ENCODE measurements at regions not wholly inside any gene's neighbourhood (a gene's known extent, or its start where the extent isn't known, plus 50 kb on each side); places are given as distances from the start of the nearest gene placed in this dataset.

DNA sequence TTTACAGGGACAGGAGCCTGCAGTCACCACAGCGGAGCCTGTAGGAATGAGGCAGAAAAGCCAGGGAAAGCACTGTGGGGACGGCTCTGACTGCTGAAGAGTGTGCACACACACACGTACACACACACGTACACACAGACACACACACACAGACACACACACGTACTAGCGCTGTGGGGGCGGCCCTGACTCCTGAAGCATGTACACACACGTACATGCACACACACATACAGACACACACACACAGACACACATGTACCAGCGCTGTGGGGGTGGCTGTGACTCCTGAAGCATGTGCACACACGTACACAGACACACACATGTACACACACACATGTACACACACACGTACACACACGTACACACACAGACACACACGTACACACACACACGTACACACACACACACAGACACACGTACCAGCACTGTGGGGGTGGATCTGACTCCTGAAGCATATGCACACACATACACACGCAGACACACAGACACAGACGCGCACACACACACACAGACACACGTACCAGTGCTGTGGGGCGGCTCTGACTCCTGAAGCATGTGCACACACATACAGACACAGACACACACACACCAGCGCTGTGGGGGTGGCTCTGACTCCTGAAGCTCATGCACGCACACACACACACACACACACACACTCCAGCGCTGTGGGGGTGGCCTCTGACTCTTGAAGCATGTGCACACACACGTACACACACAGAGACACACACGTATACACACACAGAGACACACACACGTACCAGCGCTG lies 127.3 kb downstream of the DLL1 start:
- H3K27me3 Mint-ChIP-seq (ENCODE audit: unreplicated experiment): peaks cover 28% of the 10 kb centered on the region
- H3K4me3 Mint-ChIP-seq (ENCODE audit: low read depth, unreplicated experiment): no peak overlapping the region
- CTCF ChIA-PET: no interaction called here
- H3K36me3 Mint-ChIP-seq (ENCODE audit: insufficient read depth, unreplicated experiment): no peaks in the 10 kb centered on the region
- intact Hi-C loops (cut with micrococcal nuclease; ENCODE audit: unreplicated experiment): no loop called here
- BruUV-seq (replicated peaks): no TSS peak
- H3K4me1 Mint-ChIP-seq (ENCODE audit: low read depth, unreplicated experiment): no peaks in the 10 kb centered on the region
- H3K9me3 Mint-ChIP-seq (ENCODE audit: low read depth, unreplicated experiment): peaks cover 6% of the 10 kb centered on the region
- H3K27ac Mint-ChIP-seq (ENCODE audit: unreplicated experiment): no peak overlapping the region
- no peak for TF ChIP-seq CTCF (IDR thresholded peaks at IDR 0.05; ENCODE audit: unreplicated experiment)
- DNase-seq: no peak

DNA sequence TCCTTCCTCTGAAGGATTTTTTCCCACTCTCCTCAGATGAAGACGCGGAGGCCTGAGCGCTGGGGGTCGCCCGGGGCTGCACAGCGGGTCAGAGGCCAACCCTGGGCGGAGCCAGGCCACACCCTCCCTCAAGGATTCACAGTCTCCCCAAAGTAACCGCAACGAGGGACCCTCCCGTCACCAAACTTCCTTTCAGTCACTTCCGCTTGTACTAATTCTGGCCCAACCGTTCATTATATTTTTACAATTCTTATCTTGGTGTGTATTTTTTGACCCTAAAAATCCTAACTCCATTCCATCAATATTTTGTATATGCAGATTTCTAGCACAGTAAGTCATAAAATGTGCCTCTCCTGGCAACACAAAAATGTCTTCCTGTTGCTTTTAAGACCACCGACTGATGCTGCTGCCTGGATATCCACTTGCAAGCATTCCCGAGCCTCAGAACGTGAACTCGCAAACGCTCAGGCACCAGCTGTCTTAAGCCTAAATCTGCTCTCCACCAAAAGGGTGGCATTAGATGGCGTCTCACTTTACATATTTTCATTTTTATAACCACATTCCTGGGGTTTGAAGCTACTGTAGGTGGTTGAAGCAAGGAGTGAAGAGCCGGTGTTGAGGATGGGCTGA lies 128.0 kb downstream of the DLL1 start:
- TF ChIP-seq CTCF (IDR thresholded peaks at IDR 0.05; ENCODE audit: unreplicated experiment): no peak
- intact Hi-C loops (cut with micrococcal nuclease; ENCODE audit: unreplicated experiment): no loop called here
- CTCF ChIA-PET: interaction anchor here (0.6 kb wide), 1 partner anchor 54 kb away, joined by 5 read pairs; no protein-coding TSS in a partner anchor
- no TSS peak for BruUV-seq (replicated peaks)
- no peak overlapping the region for H3K27ac Mint-ChIP-seq (ENCODE audit: unreplicated experiment)
- peaks cover 6% of the 10 kb centered on the region for H3K9me3 Mint-ChIP-seq (ENCODE audit: low read depth, unreplicated experiment)
- no peak overlapping the region for H3K4me3 Mint-ChIP-seq (ENCODE audit: low read depth, unreplicated experiment)
- H3K27me3 Mint-ChIP-seq (ENCODE audit: unreplicated experiment): peaks cover 31% of the 10 kb centered on the region
- no peaks in the 10 kb centered on the region for H3K4me1 Mint-ChIP-seq (ENCODE audit: low read depth, unreplicated experiment)
- DNase-seq: no peak
- H3K36me3 Mint-ChIP-seq (ENCODE audit: insufficient read depth, unreplicated experiment): no peaks in the 10 kb centered on the region

DNA sequence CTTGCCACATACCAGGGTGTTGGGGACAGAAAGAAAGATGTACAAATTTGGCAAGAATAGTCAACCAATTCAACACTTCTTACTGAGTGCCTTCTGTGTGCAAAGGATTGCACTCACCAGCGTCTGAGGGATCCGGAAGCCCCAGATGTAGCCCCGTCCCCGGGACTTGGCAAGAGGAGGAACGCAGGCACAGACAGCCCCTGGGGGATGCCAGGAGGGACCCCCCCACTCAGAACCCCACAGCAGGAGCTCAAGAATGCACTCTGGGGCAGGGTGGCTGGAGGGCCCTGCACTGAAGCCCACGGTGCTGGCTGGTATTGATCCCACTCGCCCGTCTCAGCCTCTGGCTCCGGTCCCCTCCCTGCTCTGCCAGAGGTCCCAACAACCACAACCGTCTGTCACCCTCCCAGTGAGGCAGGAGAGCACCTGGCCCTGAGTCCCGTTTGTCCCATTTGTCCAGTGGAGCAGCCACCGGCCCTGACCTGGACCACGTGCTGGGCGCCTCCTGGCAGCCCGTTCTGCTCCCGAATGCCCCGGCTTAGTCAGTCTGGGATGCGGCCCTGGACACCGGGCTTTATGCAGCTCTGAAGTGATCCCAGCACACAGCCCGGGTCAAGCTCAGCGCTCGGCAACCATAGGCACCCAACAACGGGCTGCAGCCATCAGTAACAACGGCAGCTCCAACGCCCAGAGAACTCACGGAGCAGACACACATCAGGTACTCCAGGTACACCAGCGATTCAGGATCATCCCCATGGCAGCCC lies 128.7 kb downstream of the DLL1 start:
- Mint-ChIP-seq H3K27ac (ENCODE audit: unreplicated experiment) (no peak overlapping the region), H3K36me3 (ENCODE audit: insufficient read depth, unreplicated experiment) (peaks cover 5% of the 10 kb centered on the region), H3K4me1 (ENCODE audit: low read depth, unreplicated experiment) (no peaks in the 10 kb centered on the region), H3K4me3 (ENCODE audit: low read depth, unreplicated experiment) (no peak overlapping the region), H3K27me3 (ENCODE audit: unreplicated experiment) (peaks cover 38% of the 10 kb centered on the region), H3K9me3 (ENCODE audit: low read depth, unreplicated experiment) (peaks cover 10% of the 10 kb centered on the region)
- no TSS peak for BruUV-seq (replicated peaks)
- TF ChIP-seq CTCF (IDR thresholded peaks at IDR 0.05; ENCODE audit: unreplicated experiment): no peak
- DNase-seq: no peak
- CTCF ChIA-PET: interaction anchor here (0.6 kb wide), 1 partner anchor 54 kb away, joined by 5 read pairs; no protein-coding TSS in a partner anchor
- intact Hi-C loops (cut with micrococcal nuclease; ENCODE audit: unreplicated experiment): no loop called here

DNA sequence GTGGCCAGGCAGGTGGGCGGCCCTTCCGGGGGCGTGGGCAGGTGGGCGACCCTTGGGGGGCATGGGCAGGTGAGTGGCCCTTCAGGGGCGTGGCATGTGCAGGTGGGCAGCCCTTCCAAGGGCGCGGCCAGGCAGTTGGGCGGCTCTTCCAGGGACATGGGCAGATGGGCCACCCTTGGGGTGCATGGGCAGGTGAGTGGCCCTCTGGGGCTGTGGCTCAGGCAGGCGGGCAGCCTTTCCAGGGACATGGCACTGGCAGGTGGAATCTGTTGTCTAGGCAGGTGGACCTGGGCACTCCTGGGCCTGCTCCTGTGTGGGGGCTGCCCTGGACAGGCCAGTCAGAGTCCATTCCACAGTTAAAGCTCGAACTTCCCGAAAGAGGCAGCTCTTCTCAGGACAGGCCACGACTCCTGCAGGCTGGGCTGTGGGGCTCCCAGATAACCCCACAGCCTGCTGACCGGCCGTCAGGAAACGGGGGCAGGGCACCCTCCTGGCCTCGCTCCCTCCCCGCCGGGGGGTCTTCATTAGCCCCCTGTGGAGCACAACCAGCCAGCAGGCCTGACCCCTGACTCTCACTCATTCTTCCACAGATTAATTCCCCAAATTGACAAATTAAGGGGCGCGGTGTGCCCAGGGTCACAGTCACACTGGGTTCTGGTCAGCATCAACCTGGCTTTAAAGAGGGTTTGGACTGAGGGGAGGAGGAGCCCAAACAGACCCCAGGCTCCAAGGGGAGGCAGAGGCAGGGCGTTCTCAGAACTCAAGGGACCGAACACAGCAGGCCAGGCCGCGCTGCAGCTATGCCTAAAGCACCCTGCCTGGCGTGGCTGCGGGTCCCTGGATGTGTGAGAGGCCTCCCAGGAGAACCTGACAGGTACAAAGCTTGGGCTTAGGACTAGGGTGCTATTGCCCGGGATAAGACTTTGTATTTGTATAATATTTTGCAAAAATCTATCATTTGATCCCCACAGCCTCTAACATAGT lies 130.0 kb downstream of the DLL1 start:
- H3K27me3 Mint-ChIP-seq (ENCODE audit: unreplicated experiment): peaks cover 33% of the 10 kb centered on the region
- H3K27ac Mint-ChIP-seq (ENCODE audit: unreplicated experiment): no peak overlapping the region
- intact Hi-C loops (cut with micrococcal nuclease; ENCODE audit: unreplicated experiment): no loop called here
- DNase-seq: no peak
- H3K4me3 Mint-ChIP-seq (ENCODE audit: low read depth, unreplicated experiment): no peak overlapping the region
- H3K9me3 Mint-ChIP-seq (ENCODE audit: low read depth, unreplicated experiment): peaks cover 10% of the 10 kb centered on the region
- BruUV-seq (replicated peaks): no TSS peak
- CTCF ChIA-PET: interaction anchor here (0.7 kb wide), 1 partner anchor 222 kb away, joined by 6 read pairs; no protein-coding TSS in a partner anchor
- TF ChIP-seq CTCF (IDR thresholded peaks at IDR 0.05; ENCODE audit: unreplicated experiment): no peak
- H3K4me1 Mint-ChIP-seq (ENCODE audit: low read depth, unreplicated experiment): no peaks in the 10 kb centered on the region
- peaks cover 5% of the 10 kb centered on the region for H3K36me3 Mint-ChIP-seq (ENCODE audit: insufficient read depth, unreplicated experiment)
